ENCODE measurements at regions not wholly inside any gene's neighbourhood (a gene's known extent, or its start where the extent isn't known, plus 50 kb on each side); places are given as distances from the start of the nearest gene placed in this dataset.

- no peak for TF ChIP-seq CTCF (conservative IDR thresholded peaks at IDR 0.05; ENCODE audit: low read depth, low read length)
- no peak for TF ChIP-seq ELK1 (IDR thresholded peaks at IDR 0.05; ENCODE audit: borderline replicate concordance, low read depth, low read length)
- TF ChIP-seq MAZ (IDR thresholded peaks at IDR 0.05; ENCODE audit: borderline replicate concordance, low read depth, low read length): no peak
Measured at GRCh38 chr12:131444220-131445164, 266.4 kb upstream of the SFSWAP start (continued).

All from IMR-90 (cell line).